Fibroblast of pulmonary artery (primary cell): ENCODE measurements at regions not wholly inside any gene's neighbourhood (a gene's known extent, or its start where the extent isn't known, plus 50 kb on each side); places are given as distances from the start of the nearest gene placed in this dataset.
"Not testable (repeated sequence)": the region's sequence is repeated elsewhere in the genome, so short reads cannot be mapped to it uniquely, and the experiment has no call there.

Source experiments
- DNase-seq: peaks from one replicate; pipeline ENCODE4 v3.0.0-alpha.2; 2010; ENCODE audit warnings: low read depth
- H3K4me3 ChIP-seq: replicated peaks from 2 replicates; pipeline ENCODE4 v1.5.1; 2011; ENCODE audit warnings: low read depth, mild to moderate bottlenecking, control low read depth, low read length, moderate library complexity
- CTCF ChIP-seq: IDR thresholded peaks from 2 replicates; pipeline ENCODE4 v1.5.1; 2011; ENCODE audit warnings: mild to moderate bottlenecking, control low read depth, low read length, inconsistent platforms; ENCODE audit errors: missing control alignments

GRCh38 chr2:16351541-16351940 lies 314.1 kb downstream of the CYRIA start:
- no peak for DNase-seq

GRCh38 chr2:16351137-16351536 lies 314.5 kb downstream of the CYRIA start:
- DNase-seq = no peak
- no peak for TF ChIP-seq CTCF
- H3K4me3 ChIP-seq = no peak overlapping the region

More at GRCh38 chr2:16351541-16351940, 314.1 kb downstream of the CYRIA start:
- no peak for TF ChIP-seq CTCF
- no peak overlapping the region for H3K4me3 ChIP-seq

- no peak for DNase-seq
- no peak for TF ChIP-seq CTCF
- no peak overlapping the region for H3K4me3 ChIP-seq
These were observed 315.4 kb downstream of the CYRIA start for GRCh38 chr2:16350211-16350610.

- no peak overlapping the region for H3K4me3 ChIP-seq
- no peak for DNase-seq
- TF ChIP-seq CTCF = no peak
These were observed 315.8 kb downstream of the CYRIA start for GRCh38 chr2:16349811-16350210.

- no peak for TF ChIP-seq CTCF
- no peak overlapping the region for H3K4me3 ChIP-seq
- no peak for DNase-seq
These were observed 316.7 kb downstream of the CYRIA start for GRCh38 chr2:16348821-16349515.

GRCh38 chr2:16346671-16347070 lies 319.0 kb downstream of the CYRIA start:
- no peak for DNase-seq

GRCh38 chr2:16345231-16345630 lies 320.4 kb downstream of the CYRIA start:
- DNase-seq, H3K4me3 ChIP-seq: not testable (repeated sequence)

More at GRCh38 chr2:16346671-16347070, 319.0 kb downstream of the CYRIA start:
- H3K4me3 ChIP-seq = no peak overlapping the region
- TF ChIP-seq CTCF = no peak
